Stimulated activated CD4-positive, alpha-beta T cell treated with anti-CD3 and anti-CD28 coated beads, Interleukin-12 subunit alpha, Interleukin-12 subunit beta, amount 100 ng/mL, for 48 hours (primary cell): ENCODE measurements at regions not wholly inside any gene's neighbourhood (a gene's known extent, or its start where the extent isn't known, plus 50 kb on each side); places are given as distances from the start of the nearest gene placed in this dataset.

Experiments
- DNase-seq, 3 donors: peaks; one replicate each; pipeline ENCODE4 v3.0.0-alpha.2; 2020; ENCODE audit warnings: low read depth in 2 of 3, low spot score in 1 of 3

DNA sequence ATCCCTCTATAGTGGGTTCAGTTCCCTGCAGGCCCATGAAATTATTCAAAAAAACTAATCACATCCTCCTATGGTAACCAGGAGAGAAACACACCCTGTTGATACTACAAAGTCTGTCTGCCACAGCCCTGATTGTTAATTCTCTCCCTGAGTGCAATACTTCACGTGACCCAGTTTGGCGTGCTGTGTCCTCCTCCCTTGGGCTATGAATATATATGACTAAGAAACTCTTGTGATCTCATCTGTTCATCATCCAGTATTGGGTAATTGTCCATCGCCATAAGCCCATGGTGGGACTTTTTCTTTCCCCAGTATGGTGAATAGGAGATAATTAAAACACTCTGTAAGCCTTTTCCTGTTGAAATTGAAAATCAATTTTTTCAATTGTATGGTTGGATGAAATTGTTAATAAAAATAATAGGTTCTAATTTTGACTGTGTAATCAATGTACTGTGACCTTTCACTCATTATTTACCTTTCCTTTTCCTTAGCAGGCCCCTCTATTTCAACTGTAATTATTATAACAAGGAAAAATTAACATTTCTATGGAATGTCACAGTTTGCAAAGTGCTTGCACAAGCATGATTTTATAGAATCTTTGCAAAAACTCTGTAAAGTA, 1822.6 kb downstream of the SUCLG1 start:
- DNase-seq: no peak

DNA sequence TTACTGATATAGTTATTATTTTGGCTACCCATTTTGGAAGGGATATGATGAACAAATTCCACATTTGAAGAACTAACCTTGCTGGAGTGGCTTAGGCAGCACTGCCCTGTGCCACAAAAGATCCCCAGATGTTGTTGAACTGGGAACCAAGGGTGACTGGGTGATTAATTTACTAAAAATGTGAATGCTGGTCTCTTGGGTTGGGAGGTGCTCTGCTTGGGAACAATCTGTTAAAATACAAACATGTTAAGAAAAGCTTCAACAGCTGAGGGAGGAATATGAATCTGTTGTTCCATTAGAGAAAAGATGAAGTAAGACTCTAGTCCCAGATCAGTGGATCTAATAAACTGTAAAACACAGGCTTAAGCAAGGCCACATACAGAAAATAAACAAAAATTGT, 1860.1 kb downstream of the SUCLG1 start:
- no peak for DNase-seq

DNA sequence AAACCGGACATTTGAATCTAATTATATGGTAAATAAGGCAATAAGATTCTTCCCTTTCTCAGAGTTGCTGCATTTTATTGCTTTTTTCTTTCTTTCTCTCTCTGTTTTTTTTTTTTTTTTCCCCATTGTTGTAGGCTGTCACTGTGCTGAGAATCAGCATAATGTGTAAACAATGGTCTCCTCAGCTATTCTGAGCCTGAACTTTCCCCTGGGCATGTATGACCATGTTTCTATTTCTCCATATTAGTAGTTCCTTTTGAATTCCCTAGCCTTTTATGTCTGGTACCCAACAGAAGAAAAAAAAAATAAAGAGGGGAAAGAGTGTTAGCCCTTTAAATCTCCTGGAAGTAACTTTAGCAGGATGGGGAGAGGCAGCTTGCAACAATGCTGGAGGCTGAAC, 1862.5 kb downstream of the SUCLG1 start:
- no peak for DNase-seq

DNA sequence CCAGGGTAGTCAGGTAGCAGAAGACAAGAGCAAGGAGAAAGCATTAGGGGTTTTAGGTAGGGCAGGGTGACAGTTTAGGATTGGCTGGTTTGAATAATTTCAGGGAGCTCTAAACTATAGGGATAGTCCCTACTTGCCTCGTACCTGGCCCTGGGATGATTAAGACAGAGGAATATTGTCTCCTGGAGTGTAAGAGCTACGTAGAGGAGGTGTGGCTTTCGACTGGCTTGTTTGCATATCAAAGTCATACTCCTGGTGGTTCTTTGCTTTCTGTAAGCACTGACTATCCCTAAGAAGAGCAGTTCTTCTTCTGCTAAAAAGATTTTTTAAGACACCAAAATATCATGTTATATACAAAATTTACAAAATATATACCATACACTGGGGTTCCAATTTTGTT, 1867.4 kb downstream of the SUCLG1 start:
- DNase-seq: no peak

DNA sequence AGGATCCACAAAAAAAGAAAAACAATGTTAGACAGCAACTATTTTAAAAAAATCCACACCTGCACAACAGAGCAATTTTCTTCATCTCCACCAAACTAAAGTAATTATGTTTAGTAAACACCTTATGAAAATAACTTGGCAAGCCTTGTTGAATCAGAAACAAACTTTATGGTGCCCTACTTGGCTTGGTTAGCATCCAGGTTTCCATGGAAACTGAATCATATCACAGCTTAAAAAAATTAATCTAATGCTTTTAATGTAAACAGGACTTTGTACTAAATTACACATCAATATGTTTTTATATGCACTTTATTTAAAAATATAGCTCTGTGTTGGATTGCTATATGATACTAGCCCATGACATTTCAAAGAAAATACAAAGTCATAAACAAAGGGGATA, 1882.4 kb downstream of the SUCLG1 start:
- DNase-seq: no peak

DNA sequence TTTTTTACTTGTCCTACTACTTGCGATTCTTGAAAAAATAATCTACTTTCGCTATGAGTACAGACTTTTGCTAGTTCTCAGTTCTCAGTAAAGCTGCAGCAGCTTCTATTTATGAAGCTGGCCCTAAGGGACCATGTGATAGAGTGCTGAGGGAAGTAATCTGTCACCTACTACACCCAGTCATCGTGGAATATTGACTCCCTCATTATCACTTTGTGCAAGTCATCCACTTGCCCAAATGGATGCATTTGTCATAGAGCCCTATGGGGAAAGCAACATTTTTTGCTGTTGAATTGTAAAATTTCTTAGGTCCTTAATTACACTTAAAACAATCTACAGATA, 1919.8 kb downstream of the SUCLG1 start:
- DNase-seq: no peak

DNA sequence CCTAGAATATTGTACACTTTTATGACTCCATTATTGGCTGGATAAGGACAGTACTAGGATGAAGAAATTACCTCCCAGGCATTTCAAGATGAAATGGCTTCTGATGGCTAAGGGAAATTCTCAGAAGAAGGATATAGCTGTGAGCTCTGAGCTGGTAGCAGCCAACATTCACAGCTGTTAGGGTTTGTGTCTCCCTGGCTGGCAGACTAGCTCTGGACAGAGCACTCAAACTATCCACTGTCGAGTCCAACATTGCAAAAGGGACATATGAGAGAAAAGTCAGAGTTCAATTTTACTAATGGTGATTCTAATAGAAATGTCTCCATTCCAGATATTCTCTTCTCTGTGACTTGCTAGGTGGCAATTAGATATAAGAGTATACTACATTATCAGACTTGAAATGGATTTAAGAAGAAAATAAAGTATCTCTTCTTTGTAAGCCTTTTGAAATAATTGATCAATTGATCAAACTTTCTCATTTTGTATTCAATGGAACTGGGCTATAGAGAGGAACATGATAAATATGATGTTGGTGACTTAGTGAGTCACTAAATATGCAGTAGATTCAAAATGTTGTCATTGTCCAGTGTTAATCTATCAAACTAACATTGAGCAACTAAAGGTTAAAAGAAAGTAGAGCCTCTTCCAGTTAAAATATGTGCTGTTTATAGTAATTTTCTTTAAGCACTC, 1920.3 kb downstream of the SUCLG1 start:
- DNase-seq: no peak

DNA sequence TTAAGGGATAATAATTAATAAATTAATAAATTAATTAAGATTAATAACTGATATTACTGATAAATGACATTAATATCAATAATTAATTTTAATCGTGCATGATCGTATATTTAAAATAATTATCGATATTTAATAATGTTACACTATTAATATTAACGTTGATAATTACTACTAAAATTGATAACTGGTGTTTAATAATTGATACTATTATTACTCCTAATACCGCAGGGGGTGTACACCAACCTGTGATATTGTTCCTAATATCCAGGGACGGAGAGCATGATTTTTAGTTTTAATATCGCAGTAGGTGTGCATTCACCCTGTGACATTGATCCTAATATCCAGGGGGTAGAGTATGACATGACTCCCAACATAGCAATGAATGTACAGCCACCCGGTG, 1930.8 kb downstream of the SUCLG1 start:
- DNase-seq: no peak

DNA sequence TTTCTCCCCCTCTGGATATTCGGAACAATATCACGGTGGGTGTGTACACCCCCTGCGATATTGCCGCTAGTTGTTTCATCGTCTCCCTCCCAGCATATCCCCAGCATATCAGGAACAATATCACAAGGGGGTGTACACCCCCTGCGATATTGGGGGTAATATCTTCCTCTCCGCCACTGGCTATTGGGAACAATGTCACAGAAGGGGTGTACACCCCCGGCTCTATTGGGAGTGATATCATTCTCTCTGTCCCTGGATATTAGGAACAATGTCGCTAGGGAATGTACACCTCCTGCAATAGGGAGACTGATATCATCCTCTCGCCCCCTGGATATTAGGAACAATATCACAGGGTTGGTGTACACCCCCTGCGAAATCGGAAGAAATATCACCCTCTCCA, 1932.0 kb downstream of the SUCLG1 start:
- no peak for DNase-seq

DNA sequence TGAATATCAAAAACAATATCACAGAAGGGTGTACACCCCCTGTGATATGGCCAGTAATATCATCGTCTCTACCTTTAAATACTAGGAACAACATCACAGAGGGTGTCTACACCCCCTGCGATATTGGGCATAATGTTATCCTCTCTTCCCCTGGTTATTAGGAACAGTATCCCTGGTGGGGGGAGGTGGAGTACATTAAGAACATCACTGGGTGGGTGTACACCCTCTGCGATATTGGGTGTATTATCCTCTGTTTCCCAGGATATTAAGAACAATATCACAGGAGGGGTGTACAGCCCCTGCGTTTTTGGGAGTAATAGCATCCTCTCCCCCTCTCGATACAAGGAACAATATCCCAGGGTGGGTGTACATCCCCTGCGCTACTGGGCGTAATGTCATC, 1932.8 kb downstream of the SUCLG1 start:
- DNase-seq: no peak

DNA sequence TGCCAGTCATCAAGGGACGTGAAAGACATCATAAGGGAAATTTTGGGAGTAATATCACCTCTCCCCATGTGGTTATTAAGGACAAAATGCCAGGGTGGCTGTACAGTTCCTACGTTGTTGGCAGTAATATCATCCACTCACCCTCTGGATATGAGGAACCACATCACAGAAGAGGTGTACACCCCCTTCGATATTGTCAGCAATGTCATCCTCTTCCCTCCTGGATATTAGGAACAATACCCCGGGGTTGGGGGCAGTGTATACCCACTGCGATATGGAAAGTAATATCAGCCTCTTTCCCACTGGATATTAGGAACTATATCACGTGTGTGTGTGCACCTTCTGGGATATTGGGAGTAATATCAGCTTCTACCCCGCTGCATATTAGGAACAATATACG, 1933.3 kb downstream of the SUCLG1 start:
- no peak for DNase-seq

DNA sequence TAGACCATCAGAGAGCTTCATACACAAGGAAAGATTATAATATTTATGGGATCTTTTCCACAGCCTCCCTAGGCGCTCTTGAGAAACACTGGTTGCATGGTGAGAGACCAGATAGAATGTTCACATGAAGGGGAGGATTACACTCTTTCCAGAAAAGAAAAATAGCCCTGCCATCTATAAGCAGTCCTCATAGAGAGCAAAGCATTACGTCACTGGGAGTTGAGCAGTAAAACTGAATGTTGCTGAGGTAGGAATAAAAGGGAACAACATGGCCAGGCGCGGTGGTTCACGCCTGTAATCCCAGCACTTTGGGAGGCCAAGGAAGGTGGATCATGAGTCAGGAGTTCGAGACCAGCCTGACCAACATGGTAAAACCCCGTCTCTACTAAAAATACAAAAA, 1934.3 kb downstream of the SUCLG1 start:
- DNase-seq: no peak

DNA sequence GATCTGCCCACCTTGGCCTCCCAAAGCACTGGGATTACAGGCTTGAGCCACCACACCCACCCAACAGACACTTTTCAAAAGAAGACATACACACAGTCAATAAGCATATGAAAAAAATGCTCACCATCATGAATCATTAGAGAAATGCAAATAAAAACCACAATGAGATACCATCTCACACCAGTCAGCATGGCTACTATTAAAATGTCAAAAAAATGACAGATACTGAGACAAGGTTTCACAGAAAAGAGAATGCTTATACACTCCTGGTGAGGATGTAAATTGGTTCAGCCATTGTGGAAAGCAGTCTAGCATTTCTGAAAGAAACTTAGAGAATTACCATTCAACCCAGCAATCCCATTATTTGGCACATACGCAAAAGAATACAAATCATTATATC, 1947.2 kb downstream of the SUCLG1 start:
- DNase-seq: no peak

DNA sequence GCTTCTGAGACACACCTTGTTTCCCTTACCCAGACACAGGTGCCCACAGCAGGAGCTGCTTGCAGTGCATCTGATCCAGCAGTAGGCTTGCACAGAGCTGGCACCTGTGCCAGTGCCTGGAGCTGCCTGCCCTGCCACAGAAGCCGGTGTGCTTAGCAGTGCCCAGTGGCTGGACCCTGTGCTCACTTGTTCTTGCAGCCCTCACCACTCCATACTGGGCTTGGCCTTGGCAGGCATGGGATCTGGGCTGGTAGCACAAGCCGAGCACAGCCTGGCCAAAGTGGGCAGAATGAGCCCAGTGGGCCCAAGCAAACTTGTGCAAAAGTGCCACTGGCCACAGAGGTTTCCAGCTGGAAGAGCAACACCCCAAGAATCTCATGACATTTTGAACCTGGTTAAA, 1950.4 kb downstream of the SUCLG1 start:
- DNase-seq: no peak

DNA sequence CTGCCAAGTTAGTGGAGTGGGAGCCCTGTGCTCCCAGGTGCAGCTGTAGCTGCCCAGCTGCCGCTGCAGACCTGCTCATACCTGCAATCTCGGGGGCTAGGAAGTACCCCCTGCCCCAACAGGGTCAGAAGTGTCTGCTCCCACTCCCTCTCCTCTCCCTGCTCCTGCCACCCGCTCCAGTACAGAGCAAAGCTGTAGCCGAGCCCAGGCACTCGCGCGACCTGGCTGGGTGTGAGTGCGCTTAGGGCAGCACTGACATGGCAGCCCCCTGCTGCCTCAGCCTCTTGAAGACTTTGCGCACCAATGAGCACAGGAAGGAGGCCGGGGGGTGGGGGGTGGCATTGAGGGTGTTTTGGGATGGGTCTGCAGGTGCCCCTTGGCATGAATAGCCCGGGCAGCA, 1951.4 kb downstream of the SUCLG1 start:
- no peak for DNase-seq

DNA sequence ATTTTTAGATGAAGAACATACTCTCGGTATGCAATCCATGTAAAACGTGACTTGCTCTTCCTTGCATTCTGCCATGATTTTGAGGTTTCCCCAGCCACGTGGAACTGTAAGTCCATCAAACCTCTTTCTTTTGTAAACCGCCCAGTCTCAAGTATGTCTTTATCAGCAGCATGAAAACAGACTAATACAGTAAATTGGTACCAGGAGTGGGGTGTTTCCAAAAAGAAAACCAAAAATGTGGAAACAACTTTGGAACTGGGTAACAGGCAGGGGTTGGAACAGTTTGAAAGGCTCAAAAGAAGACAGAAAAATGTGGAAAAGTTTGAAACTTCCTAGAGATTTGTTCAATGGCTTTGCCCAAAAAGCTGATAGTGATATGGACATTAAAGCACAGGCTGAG, 1957.9 kb downstream of the SUCLG1 start:
- DNase-seq: no peak

DNA sequence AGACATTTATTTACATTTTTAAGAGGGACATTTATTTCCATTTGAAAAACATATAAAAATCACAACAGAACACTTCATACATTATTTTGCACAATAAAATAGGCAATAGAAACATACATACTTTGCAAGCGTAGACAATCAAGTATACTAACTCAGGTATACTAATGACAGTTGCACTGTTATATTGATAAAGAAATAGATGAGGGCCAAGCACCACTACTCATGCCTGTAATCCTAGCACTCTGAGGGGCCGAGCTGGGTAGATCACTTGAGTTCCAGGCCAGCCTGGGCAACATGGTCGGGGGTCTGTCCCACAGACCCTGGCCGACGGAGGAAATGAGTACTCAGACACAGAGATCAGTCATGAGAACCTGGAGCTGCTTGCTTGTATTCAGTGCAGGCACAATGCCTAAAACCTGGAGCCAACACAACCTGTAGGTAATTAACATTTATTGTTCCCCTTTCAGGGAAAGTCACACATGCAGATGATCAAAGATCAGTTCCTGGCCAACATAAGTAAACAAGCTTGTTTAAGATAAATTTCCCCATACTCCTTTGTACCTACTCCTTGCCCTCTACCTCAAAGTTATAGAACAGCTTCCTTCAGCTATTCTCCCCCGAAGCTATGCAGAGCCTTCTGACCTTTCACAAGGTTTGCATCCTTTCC, 1960.2 kb downstream of the SUCLG1 start:
- DNase-seq: no peak

DNA sequence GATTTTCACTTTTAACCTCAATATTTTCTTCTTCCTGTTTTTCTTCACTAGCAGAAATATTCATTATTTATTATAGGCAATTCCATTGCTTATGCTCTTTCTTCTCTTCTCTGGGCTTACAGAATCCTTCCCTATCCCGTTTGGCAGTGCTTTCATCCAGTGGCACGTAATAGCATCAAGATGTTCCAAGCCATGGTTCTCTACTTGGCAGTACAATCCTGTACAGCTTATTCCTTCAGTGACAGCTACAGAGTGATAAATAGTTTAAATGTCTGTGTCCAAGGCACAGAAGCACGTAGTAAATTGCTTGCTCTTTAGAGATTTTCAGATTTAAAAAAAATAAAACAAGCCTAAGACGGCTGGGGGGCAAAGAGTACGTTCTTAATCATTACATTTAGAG, 1964.3 kb downstream of the SUCLG1 start:
- no peak for DNase-seq

DNA sequence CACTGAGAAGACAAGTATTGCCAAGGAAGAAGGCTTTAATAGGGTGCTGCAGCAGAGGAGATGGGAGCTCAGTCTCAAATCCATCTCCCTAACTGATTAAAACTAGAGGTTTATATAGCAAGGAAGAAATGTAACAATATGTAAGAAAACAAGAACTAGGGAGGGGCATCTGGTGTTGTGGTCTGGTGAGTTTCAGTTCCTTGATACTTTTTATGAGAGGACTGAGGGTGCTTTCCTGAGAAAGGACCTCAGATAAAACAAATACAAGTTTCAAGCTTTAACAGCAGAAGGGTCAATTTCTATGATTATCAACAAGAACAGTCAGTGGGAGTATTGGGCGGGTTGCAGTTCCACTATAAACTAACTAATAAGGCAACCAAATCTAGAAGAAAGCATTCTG, 1967.5 kb downstream of the SUCLG1 start:
- no peak for DNase-seq

DNA sequence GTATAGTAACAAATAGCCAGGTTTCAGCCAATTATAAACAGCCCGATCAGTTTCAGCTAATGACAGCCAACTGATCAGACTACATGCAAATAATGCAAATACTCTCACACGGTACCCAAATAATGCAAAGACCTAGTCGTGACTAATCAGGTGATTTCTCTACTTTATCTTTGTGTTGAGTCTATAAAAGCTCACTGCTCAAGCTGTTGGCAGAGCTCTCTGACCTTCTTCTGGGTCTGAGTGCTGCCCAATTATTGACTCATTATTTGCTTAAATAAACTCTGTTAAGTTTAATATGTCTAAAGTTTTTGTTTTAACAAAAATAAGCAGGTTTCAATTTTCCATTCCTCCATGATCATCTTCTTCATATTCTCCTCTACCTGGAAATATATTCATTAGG, 1971.7 kb downstream of the SUCLG1 start:
- no peak for DNase-seq

DNA sequence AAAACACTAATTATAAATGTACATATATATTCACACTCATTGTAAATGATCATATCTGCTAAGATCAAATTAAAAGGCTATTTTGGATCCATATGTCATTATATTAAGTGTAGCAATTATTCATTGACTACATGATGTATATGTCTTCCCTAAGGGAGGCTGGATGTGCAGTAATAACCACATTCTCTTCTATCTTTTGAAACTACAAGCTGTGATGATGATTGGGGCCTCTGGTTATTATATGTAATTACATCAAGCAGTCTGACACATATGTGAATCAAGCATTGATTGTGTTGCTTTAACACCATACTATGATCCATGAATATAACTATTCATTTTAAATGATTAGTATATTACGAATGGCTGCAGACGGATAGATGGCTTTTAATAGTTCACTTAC, 1973.4 kb downstream of the SUCLG1 start:
- DNase-seq: no peak

DNA sequence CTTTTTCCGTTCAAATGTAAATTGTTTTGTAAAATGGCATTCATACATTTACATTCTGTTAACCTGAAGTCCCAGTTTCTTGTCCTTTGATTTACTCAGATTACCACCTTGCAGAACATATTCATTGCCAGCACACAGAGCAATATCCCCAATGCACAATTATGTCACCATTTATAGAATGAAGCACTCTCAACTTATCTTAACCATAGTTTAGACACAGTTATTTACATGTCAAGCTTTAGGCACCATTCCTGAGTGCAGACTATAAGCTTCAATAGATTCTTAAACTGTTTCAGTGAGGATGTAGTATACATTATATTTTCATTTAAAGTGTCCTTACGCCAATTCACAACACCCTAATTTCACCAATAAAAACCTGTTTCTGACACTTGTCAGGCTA, 1977.9 kb downstream of the SUCLG1 start:
- DNase-seq: no peak

DNA sequence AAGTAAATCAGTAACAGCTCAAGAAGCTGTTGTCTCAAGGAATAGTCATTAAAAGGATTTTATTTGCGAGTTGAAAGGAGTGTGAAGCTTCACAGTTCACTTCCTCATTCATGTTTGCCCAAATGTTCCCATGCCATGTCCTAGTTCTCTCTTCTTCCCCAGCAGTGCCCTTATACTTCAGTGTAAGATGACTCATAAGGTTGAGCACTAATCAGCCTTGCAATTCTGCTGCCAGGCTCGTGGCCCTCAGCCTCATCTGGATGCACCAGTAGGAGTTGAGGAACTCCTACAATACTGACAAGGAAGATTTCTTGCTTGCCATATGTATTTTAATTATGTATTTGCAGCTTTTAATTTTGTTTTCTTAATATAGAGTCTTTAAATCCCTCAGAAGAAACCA, 1980.4 kb downstream of the SUCLG1 start:
- DNase-seq: no peak
